ENCODE measurements at regions not wholly inside any gene's neighbourhood (a gene's known extent, or its start where the extent isn't known, plus 50 kb on each side); places are given as distances from the start of the nearest gene placed in this dataset.

GRCh38 chr2:220194630-220195584 lies 567.5 kb downstream of the SLC4A3 start:
- TF ChIP-seq POLR2A (IDR thresholded peaks at IDR 0.05) = no peak
- TF ChIP-seq, protein P1, sequence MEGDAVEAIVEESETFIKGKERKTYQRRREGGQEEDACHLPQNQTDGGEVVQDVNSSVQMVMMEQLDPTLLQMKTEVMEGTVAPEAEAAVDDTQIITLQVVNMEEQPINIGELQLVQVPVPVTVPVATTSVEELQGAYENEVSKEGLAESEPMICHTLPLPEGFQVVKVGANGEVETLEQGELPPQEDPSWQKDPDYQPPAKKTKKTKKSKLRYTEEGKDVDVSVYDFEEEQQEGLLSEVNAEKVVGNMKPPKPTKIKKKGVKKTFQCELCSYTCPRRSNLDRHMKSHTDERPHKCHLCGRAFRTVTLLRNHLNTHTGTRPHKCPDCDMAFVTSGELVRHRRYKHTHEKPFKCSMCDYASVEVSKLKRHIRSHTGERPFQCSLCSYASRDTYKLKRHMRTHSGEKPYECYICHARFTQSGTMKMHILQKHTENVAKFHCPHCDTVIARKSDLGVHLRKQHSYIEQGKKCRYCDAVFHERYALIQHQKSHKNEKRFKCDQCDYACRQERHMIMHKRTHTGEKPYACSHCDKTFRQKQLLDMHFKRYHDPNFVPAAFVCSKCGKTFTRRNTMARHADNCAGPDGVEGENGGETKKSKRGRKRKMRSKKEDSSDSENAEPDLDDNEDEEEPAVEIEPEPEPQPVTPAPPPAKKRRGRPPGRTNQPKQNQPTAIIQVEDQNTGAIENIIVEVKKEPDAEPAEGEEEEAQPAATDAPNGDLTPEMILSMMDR (IDR thresholded peaks at IDR 0.05) = no peak
